H1 (cell line): ENCODE measurements at regions not wholly inside any gene's neighbourhood (a gene's known extent, or its start where the extent isn't known, plus 50 kb on each side); places are given as distances from the start of the nearest gene placed in this dataset.

Experiments
- CTCF ChIA-PET: fragments of 300-600 bp; sonication (Branson Sonifier 250); formaldehyde crosslinking; loops from one replicate; lab custom pipeline; 2021; ENCODE audit not compliant: partially characterized antibody; lab: Charles Lee
- POLR2A ChIA-PET: fragments of 300-600 bp; sonication (Branson Sonifier 250); formaldehyde crosslinking; loops from one replicate; lab custom pipeline; 2021; ENCODE audit warnings: inconsistent platforms; ENCODE audit not compliant: partially characterized antibody; lab: Charles Lee
- DNase-seq, 2 experiments: peaks; one replicate each; pipeline versions ENCODE4 v3.0.0 to v3.0.0-alpha.2; 2010 to 2022; ENCODE audit warnings: low spot score in 2 of 2, low read depth in 1 of 2, mixed read lengths in 1 of 2
- FAIRE-seq: peaks from 2 replicates; lab custom pipeline; 2011; peaks lifted over from hg19 to GRCh38; lab: Jason Lieb, UNC
- H2AFZ ChIP-seq: 2 replicates; pipeline ENCODE4 v1.8.1; 2012; ENCODE audit warnings: low read length, inconsistent platforms
- H2AK5ac ChIP-seq: 2 replicates; pipeline ENCODE4 v1.6.1; 2013; ENCODE audit warnings: low read depth, low read length
- H2BK120ac ChIP-seq: replicated peaks from 2 replicates; pipeline ENCODE3; 2013; ENCODE audit warnings: low read depth, low read length, inconsistent platforms
- H2BK12ac ChIP-seq: 2 replicates; pipeline ENCODE4 v1.6.1; 2013; ENCODE audit warnings: low read depth, low read length
- H2BK15ac ChIP-seq: 2 replicates; pipeline ENCODE4 v1.6.1; 2013; ENCODE audit warnings: low read length
- H2BK20ac ChIP-seq: 2 replicates; pipeline ENCODE4 v1.6.1; 2013; ENCODE audit warnings: low read length
- H2BK5ac ChIP-seq: 2 replicates; pipeline ENCODE4 v1.6.1; 2013; ENCODE audit warnings: low read depth, low read length
- H3K14ac ChIP-seq: 2 replicates; pipeline ENCODE4 v1.6.1; 2013; ENCODE audit warnings: inconsistent platforms; ENCODE audit not compliant: insufficient read length
- H3K18ac ChIP-seq: 2 replicates; pipeline ENCODE4 v1.6.1; 2013; ENCODE audit warnings: low read length; ENCODE audit errors: extremely low read depth
- H3K23ac ChIP-seq: 2 replicates; pipeline ENCODE4 v1.6.1; 2013; ENCODE audit warnings: inconsistent platforms; ENCODE audit not compliant: insufficient read length
- H3K23me2 ChIP-seq: 2 replicates; pipeline ENCODE4 v1.6.1; 2013; ENCODE audit warnings: low read depth, low read length
- H3K27ac ChIP-seq: 2 replicates; pipeline ENCODE4 v1.6.1; 2011; ENCODE audit warnings: low read depth, low read length, inconsistent platforms
- H3K27me3 ChIP-seq, 4 experiments: replicated peaks in 1 of 4; 1 replicate in 1 of 4; 2 replicates in 3 of 4; pipeline versions ENCODE4 v1.6.1 to v1.8.1; 2011 to 2013; ENCODE audit warnings: low read length in 3 of 4, mild to moderate bottlenecking in 3 of 4, inconsistent platforms in 2 of 4, mixed read lengths in 2 of 4, moderate library complexity in 1 of 4; ENCODE audit not compliant: control insufficient read depth in 3 of 4, insufficient read depth in 3 of 4; ENCODE audit errors: extremely low read depth in 1 of 4
- H3K36me3 ChIP-seq, 4 experiments: 2 replicates each; pipeline versions ENCODE4 v1.6.1 to v1.8.1; 2011 to 2013; ENCODE audit warnings: mild to moderate bottlenecking in 4 of 4, low read length in 3 of 4, moderate library complexity in 2 of 4, control low read depth in 1 of 4, inconsistent platforms in 1 of 4; ENCODE audit not compliant: insufficient read depth in 4 of 4, control insufficient read depth in 2 of 4
- H3K4ac ChIP-seq: replicated peaks from 2 replicates; pipeline ENCODE3; 2013; ENCODE audit warnings: low read length, low read depth, mixed read lengths, inconsistent platforms; ENCODE audit not compliant: insufficient read length
- H3K4me1 ChIP-seq, 4 experiments: replicated peaks in 1 of 4; 1 replicate in 1 of 4; 2 replicates in 3 of 4; pipeline versions ENCODE4 v1.6.1 to v1.8.1; 2011 to 2013; ENCODE audit warnings: low read length in 3 of 4, inconsistent platforms in 2 of 4, mixed read lengths in 1 of 4; ENCODE audit not compliant: insufficient read depth in 4 of 4, control insufficient read depth in 3 of 4
- H3K4me2 ChIP-seq, 2 experiments: 2 replicates each; pipeline versions ENCODE4 v1.6.1 to v1.8.1; 2011 to 2013; ENCODE audit warnings: low read depth in 2 of 2, low read length in 2 of 2, control low read depth in 1 of 2, inconsistent platforms in 1 of 2, mild to moderate bottlenecking in 1 of 2; ENCODE audit not compliant: insufficient read depth in 1 of 2
- H3K4me3 ChIP-seq, 4 experiments: fragments of 200-600, 300-600 bp in 1 of 4; sonication (generic), shearing (Covaris generic), sonication (Bioruptor Twin) in 1 of 4; 2 replicates each; pipeline versions ENCODE4 v1.5.1 to v1.8.1; 2011 to 2016; ENCODE audit warnings: low read length in 4 of 4, low read depth in 3 of 4, control low read depth in 2 of 4, inconsistent platforms in 2 of 4, mild to moderate bottlenecking in 2 of 4, mixed read lengths in 1 of 4, moderate library complexity in 1 of 4; ENCODE audit not compliant: insufficient read depth in 2 of 4; ENCODE audit errors: extremely low read depth in 1 of 4
- H3K56ac ChIP-seq: replicated peaks from 2 replicates; pipeline ENCODE3; 2013; ENCODE audit warnings: low read depth, mild to moderate bottlenecking, mixed read lengths, low read length, inconsistent platforms; ENCODE audit not compliant: insufficient read length
- H3K79me1 ChIP-seq: 2 replicates; pipeline ENCODE4 v1.6.1; 2013; ENCODE audit warnings: low read depth, low read length, control low read depth
- H3K79me2 ChIP-seq, 2 experiments: 2 replicates each; pipeline versions ENCODE4 v1.6.1 to v1.8.1; 2012 to 2013; ENCODE audit warnings: low read length in 2 of 2, mild to moderate bottlenecking in 2 of 2, inconsistent platforms in 1 of 2; ENCODE audit not compliant: insufficient read depth in 2 of 2, control insufficient read depth in 1 of 2
- H3K9ac ChIP-seq, 4 experiments: replicated peaks in 1 of 4; 1 replicate in 1 of 4; 2 replicates in 3 of 4; pipeline versions ENCODE4 v1.6.1 to v1.8.1; 2011 to 2013; ENCODE audit warnings: low read depth in 3 of 4, low read length in 3 of 4, control low read depth in 2 of 4, mild to moderate bottlenecking in 2 of 4, moderate library complexity in 2 of 4, inconsistent platforms in 1 of 4; ENCODE audit errors: extremely low read depth in 1 of 4
- H3K9me3 ChIP-seq, 2 experiments: 2 replicates each; pipeline versions ENCODE4 v1.6.1 to v1.8.1; 2012 to 2013; ENCODE audit warnings: mild to moderate bottlenecking in 2 of 2, moderate library complexity in 2 of 2, control low read depth in 1 of 2, inconsistent platforms in 1 of 2, low read depth in 1 of 2, low read length in 1 of 2, mixed read lengths in 1 of 2; ENCODE audit not compliant: insufficient read depth in 2 of 2
- H4K20me1 ChIP-seq, 2 experiments: replicated peaks in 1 of 2; 2 replicates each; pipeline versions ENCODE3 to v1.8.1; 2011 to 2013; ENCODE audit warnings: inconsistent platforms in 2 of 2, low read length in 2 of 2, mild to moderate bottlenecking in 1 of 2; ENCODE audit not compliant: insufficient read depth in 2 of 2, control insufficient read depth in 1 of 2
- H4K5ac ChIP-seq: 2 replicates; pipeline ENCODE4 v1.6.1; 2013; ENCODE audit warnings: low read length, low read depth, mixed read lengths, inconsistent platforms; ENCODE audit not compliant: insufficient read length
- H4K8ac ChIP-seq: 2 replicates; pipeline ENCODE4 v1.8.0; 2013; ENCODE audit warnings: mild to moderate bottlenecking, moderate library complexity, low read length, inconsistent platforms; ENCODE audit not compliant: insufficient read depth; ENCODE audit errors: extremely low read depth
- H4K91ac ChIP-seq: replicated peaks from 2 replicates; pipeline ENCODE3; 2013; ENCODE audit warnings: low read length, mixed read lengths, inconsistent platforms; ENCODE audit not compliant: insufficient read length
- ATF2 ChIP-seq: IDR thresholded peaks from 2 replicates; pipeline ENCODE4 v1.6.1; 2012; ENCODE audit warnings: low read length, inconsistent platforms
- CBX5 ChIP-seq: fragments of 300-800, 300-1000 bp; sonication (generic); IDR thresholded peaks from 2 replicates; pipeline ENCODE4 v1.7.1; 2016; ENCODE audit warnings: antibody characterized with exemption, low read length, low read depth
- CREB1 ChIP-seq: IDR thresholded peaks from 2 replicates; pipeline ENCODE4 v1.6.1; 2012; ENCODE audit warnings: inconsistent platforms
- E2F6 ChIP-seq: IDR thresholded peaks from 2 replicates; pipeline ENCODE4 v1.6.1; 2012; ENCODE audit warnings: inconsistent platforms
- EGR1 ChIP-seq: IDR thresholded peaks from 2 replicates; pipeline ENCODE4 v1.6.1; 2011; ENCODE audit warnings: low read depth, low read length, borderline replicate concordance
- KDM1A ChIP-seq: fragments of 200-600, 300-600 bp; sonication (generic); IDR thresholded peaks from 2 replicates; pipeline ENCODE4 v1.7.1; 2016; ENCODE audit warnings: mild to moderate bottlenecking, low read length, borderline replicate concordance
- MAX ChIP-seq: IDR thresholded peaks from 2 replicates; pipeline ENCODE4 v1.6.1; 2012; ENCODE audit warnings: inconsistent platforms
- NANOG ChIP-seq: IDR thresholded peaks from 2 replicates; pipeline ENCODE4 v1.6.1; 2011; ENCODE audit warnings: low read length, low read depth, mild to moderate bottlenecking, inconsistent platforms; ENCODE audit not compliant: insufficient read depth, poor library complexity, severe bottlenecking
- NRF1 ChIP-seq: IDR thresholded peaks from 2 replicates; pipeline ENCODE4 v1.6.1; 2011; ENCODE audit warnings: mild to moderate bottlenecking, low read depth, low read length, improper control_type of control experiment
- SIN3A ChIP-seq, 2 experiments: IDR thresholded peaks in 1 of 2; conservative IDR thresholded peaks in 1 of 2; 2 replicates each; pipeline ENCODE4 v1.6.1; 2011 to 2012; ENCODE audit warnings: low read length in 2 of 2, improper control_type of control experiment in 1 of 2, low read depth in 1 of 2, mild to moderate bottlenecking in 1 of 2
- SIRT6 ChIP-seq: IDR thresholded peaks from one replicate; pipeline ENCODE4 v1.7.1; 2012; ENCODE audit warnings: low read length, inconsistent platforms
- TBP ChIP-seq: IDR thresholded peaks from 2 replicates; pipeline ENCODE4 v1.6.1; 2011; ENCODE audit warnings: low read depth, low read length, improper control_type of control experiment
- TEAD4 ChIP-seq: IDR thresholded peaks from 2 replicates; pipeline ENCODE4 v1.6.1; 2012; ENCODE audit warnings: low read depth, low read length, inconsistent platforms, mixed read lengths
- WGBS, 2 experiments: shearing (Covaris generic) in 1 of 2; methylation state at CpG; one replicate each; pipeline versions ENCODE4 v1.1.6 to v1.1.7; 2013 to 2015; ENCODE audit warnings: low lambda C conversion rate in 2 of 2, mixed read lengths in 2 of 2, inconsistent platforms in 1 of 2, low coverage in 1 of 2, missing lambda C conversion rate in 1 of 2; ENCODE audit not compliant: insufficient replicate concordance in 2 of 2, insufficient coverage in 1 of 2, insufficient read length in 1 of 2; ENCODE audit errors: extremely low coverage in 1 of 2, missing lambda C conversion rate in 1 of 2; 5-methylcytosine and 5-hydroxymethylcytosine counted together

- DNase-seq (no peak), FAIRE-seq (no peak)
- Histone ChIP-seq H4K8ac (no peak overlapping the region), H3K36me3 (no peaks in the 10 kb centered on the region), H3K79me1 (no peaks in the 10 kb centered on the region), H2BK20ac (no peak overlapping the region), H3K9ac (no peak overlapping the region), H2AK5ac (no peak overlapping the region), H4K20me1 (no peaks in the 10 kb centered on the region), H3K27me3 (peaks cover 0 to 1% (median 0%) of the 10 kb centered on the region in 4 experiments; a peak in 1 of 7 replicates), H3K4ac (no peak overlapping the region), H2BK15ac (no peak overlapping the region), H2BK5ac (no peak overlapping the region), H3K23ac (no peak overlapping the region), H3K9me3 (no peaks in the 10 kb centered on the region), H3K79me2 (no peaks in the 10 kb centered on the region), H3K23me2 (no peaks in the 10 kb centered on the region), H3K4me3 (no peak overlapping the region), H3K27ac (no peak overlapping the region), H2BK120ac (no peak overlapping the region), H4K5ac (no peak overlapping the region), H3K4me2 (no peak overlapping the region), H3K56ac (no peak overlapping the region), H2BK12ac (no peak overlapping the region), H3K18ac (no peak overlapping the region), H4K91ac (no peak overlapping the region), H2AFZ (no peak overlapping the region), H3K14ac (no peak overlapping the region), H3K4me1 (no peaks in the 10 kb centered on the region)
- CTCF ChIA-PET = interaction anchor here (0.6 kb wide), 1 partner anchor 8 kb away, joined by 4 read pairs; no protein-coding TSS in a partner anchor
- POLR2A ChIA-PET = no interaction called here
- WGBS, 2 experiments = 94% methylated on average over 5 of the region's 5 CpGs; no CpG with 5 or more reads in 1 of the 2 experiments
- TF ChIP-seq SIN3A (conservative IDR thresholded peaks at IDR 0.05 in 1 of 2, IDR thresholded peaks at IDR 0.05 in 1 of 2; ENCODE audit: low read depth in 1 of 2, low read length in 2 of 2) (no peak), CREB1 (no peak), TBP (no peak), ATF2 (no peak), SIRT6 (no peak), NRF1 (no peak), TEAD4 (no peak), EGR1 (no peak), E2F6 (no peak), NANOG (no peak), CBX5 (no peak), MAX (no peak), KDM1A (no peak)
These were observed 667.9 kb upstream of the CDH7 start for GRCh38 chr18:65082907-65083306.
